ENCODE measurements at regions not wholly inside any gene's neighbourhood (a gene's known extent, or its start where the extent isn't known, plus 50 kb on each side); places are given as distances from the start of the nearest gene placed in this dataset.

DNA sequence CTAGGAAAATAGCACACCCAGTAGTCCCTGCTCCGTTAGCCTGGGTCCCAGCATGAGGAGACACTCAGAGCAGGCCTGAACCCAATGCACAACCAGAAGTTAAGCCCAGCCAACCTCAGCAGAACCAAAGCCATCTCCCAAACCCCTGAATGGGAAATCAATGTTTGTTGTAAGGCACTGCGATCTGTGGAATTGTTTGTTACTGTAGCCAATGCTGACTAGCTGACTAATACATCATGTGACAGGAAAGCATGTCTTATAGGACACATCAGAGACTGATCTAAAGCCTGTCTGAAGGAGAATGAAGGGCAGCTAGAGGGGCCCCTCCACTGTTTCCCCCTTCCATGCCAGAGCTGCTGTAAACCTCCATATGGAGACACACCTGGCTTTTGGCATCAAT is 96.4 kb downstream of the MARCHF4 start:
- 60% methylated on average over 1 of the region's 2 CpGs for WGBS (ENCODE audit: insufficient coverage)
- intact Hi-C loops (cut with micrococcal nuclease) = no loop called here
- Histone ChIP-seq H3K4me3 (ENCODE audit: control extremely low read depth in 1 of 5, extremely low read depth in 1 of 5, insufficient read depth in 1 of 5, low read depth in 2 of 5, low read length in 4 of 5) (no peak overlapping the region), H3K9ac (ENCODE audit: low read length) (no peak overlapping the region), H3K9me3 (ENCODE audit: control extremely low read depth in 1 of 3, control insufficient read depth in 2 of 3, insufficient read depth in 1 of 3, low read length in 2 of 3) (no peaks in the 10 kb centered on the region), H3K79me2 (ENCODE audit: control insufficient read depth, insufficient read depth, low read length) (no peaks in the 10 kb centered on the region), H3K27me3 (replicated peaks in 1 of 4; ENCODE audit: control extremely low read depth in 1 of 4, control insufficient read depth in 3 of 4, insufficient read depth in 4 of 4, low read length in 3 of 4) (peaks cover 0 to 8% (median 0%) of the 10 kb centered on the region in 4 experiments), H2AFZ (ENCODE audit: insufficient read depth, low read depth, low read length, poor library complexity, severe bottlenecking) (no peak overlapping the region), H4K20me1 (ENCODE audit: control insufficient read depth, insufficient read depth, low read length, poor library complexity, severe bottlenecking) (no peaks in the 10 kb centered on the region), H3K4me2 (replicated peaks; ENCODE audit: low read depth, low read length, poor library complexity, severe bottlenecking) (no peak overlapping the region), H3K27ac (ENCODE audit: low read length in 2 of 2) (no peak overlapping the region), H3K4me1 (ENCODE audit: control insufficient read depth in 2 of 2, insufficient read depth in 2 of 2, low read length in 2 of 2) (no peaks in the 10 kb centered on the region), H3K36me3 (replicated peaks in 1 of 2; ENCODE audit: control extremely low read depth in 1 of 2, control insufficient read depth in 1 of 2, extremely low read depth in 1 of 2, insufficient read depth in 2 of 2, low read length in 1 of 2) (no peaks in the 10 kb centered on the region)
- CTCF ChIA-PET = no interaction called here
- Mint-ChIP-seq H3K27me3 (peaks cover 24% of the 10 kb centered on the region), H3K27ac (no peak overlapping the region), H3K4me1 (no peaks in the 10 kb centered on the region), H3K4me3 (no peak overlapping the region), H3K9me3 (ENCODE audit: insufficient read depth) (no peaks in the 10 kb centered on the region)
- POLR2A ChIA-PET = no interaction called here
- TF ChIP-seq EZH2 (IDR thresholded peaks at IDR 0.05; ENCODE audit: borderline replicate concordance, insufficient read depth, low read depth, low read length, poor library complexity, severe bottlenecking) = no peak
- TF ChIP-seq, protein P1, sequence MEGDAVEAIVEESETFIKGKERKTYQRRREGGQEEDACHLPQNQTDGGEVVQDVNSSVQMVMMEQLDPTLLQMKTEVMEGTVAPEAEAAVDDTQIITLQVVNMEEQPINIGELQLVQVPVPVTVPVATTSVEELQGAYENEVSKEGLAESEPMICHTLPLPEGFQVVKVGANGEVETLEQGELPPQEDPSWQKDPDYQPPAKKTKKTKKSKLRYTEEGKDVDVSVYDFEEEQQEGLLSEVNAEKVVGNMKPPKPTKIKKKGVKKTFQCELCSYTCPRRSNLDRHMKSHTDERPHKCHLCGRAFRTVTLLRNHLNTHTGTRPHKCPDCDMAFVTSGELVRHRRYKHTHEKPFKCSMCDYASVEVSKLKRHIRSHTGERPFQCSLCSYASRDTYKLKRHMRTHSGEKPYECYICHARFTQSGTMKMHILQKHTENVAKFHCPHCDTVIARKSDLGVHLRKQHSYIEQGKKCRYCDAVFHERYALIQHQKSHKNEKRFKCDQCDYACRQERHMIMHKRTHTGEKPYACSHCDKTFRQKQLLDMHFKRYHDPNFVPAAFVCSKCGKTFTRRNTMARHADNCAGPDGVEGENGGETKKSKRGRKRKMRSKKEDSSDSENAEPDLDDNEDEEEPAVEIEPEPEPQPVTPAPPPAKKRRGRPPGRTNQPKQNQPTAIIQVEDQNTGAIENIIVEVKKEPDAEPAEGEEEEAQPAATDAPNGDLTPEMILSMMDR (IDR thresholded peaks at IDR 0.05) = no peak
- ATAC-seq (ENCODE audit: low read depth) (no peak), DNase-seq (no peak)

DNA sequence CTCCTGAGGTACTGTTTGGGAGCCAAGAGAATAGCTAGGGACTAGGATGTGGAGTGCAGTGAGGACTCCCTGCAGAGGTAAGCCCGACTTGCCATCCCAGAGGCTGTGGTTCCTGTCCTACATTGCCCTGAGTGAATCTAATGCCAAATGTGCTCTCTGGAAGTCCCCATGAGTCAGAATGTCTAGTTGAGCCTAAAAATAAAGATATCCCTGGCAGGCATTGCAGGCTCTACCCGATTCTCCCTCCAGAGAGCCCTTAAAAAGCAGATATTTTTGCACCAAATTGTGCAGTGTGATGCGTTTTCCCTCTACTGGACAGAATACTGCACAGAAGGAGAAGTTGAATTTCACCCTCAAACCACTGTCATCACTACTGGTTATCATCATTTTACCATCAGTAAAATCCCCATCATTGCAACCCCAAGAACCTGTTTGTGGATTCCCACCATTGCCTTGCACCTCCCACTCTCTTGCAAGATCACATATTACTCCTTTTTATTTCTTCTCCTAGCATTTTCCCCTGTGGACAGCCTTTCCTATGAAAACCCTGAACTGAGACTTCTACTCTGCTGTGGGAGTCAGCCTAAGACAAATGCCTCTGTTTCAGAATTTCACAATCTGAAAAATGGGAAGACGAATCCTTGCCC is 98.0 kb downstream of the MARCHF4 start:
- 65% methylated on average over 3 of the region's 4 CpGs for WGBS (ENCODE audit: insufficient coverage)

More for the DNA sequence above, 98.0 kb downstream of the MARCHF4 start:
- Histone ChIP-seq H3K4me2 (replicated peaks; ENCODE audit: low read depth, low read length, poor library complexity, severe bottlenecking) (no peak overlapping the region), H3K79me2 (ENCODE audit: control insufficient read depth, insufficient read depth, low read length) (no peaks in the 10 kb centered on the region), H3K36me3 (replicated peaks in 1 of 2; ENCODE audit: control extremely low read depth in 1 of 2, control insufficient read depth in 1 of 2, extremely low read depth in 1 of 2, insufficient read depth in 2 of 2, low read length in 1 of 2) (no peaks in the 10 kb centered on the region), H3K4me3 (ENCODE audit: control extremely low read depth in 1 of 5, extremely low read depth in 1 of 5, insufficient read depth in 1 of 5, low read depth in 2 of 5, low read length in 4 of 5) (no peak overlapping the region), H4K20me1 (ENCODE audit: control insufficient read depth, insufficient read depth, low read length, poor library complexity, severe bottlenecking) (no peaks in the 10 kb centered on the region), H3K27me3 (replicated peaks in 1 of 4; ENCODE audit: control extremely low read depth in 1 of 4, control insufficient read depth in 3 of 4, insufficient read depth in 4 of 4, low read length in 3 of 4) (peaks cover 0 to 8% (median 0%) of the 10 kb centered on the region in 4 experiments), H3K9ac (ENCODE audit: low read length) (no peak overlapping the region), H3K9me3 (ENCODE audit: control extremely low read depth in 1 of 3, control insufficient read depth in 2 of 3, insufficient read depth in 1 of 3, low read length in 2 of 3) (no peaks in the 10 kb centered on the region), H3K27ac (ENCODE audit: low read length in 2 of 2) (no peak overlapping the region), H3K4me1 (ENCODE audit: control insufficient read depth in 2 of 2, insufficient read depth in 2 of 2, low read length in 2 of 2) (no peaks in the 10 kb centered on the region), H2AFZ (ENCODE audit: insufficient read depth, low read depth, low read length, poor library complexity, severe bottlenecking) (no peak overlapping the region)
- intact Hi-C loops (cut with micrococcal nuclease) = no loop called here
- peaks cover 28% of the 10 kb centered on the region for H3K27me3 Mint-ChIP-seq
- ATAC-seq (ENCODE audit: low read depth) = no peak
- H3K9me3 Mint-ChIP-seq (ENCODE audit: insufficient read depth) = no peaks in the 10 kb centered on the region
- CTCF ChIA-PET = no interaction called here
- H3K4me1 Mint-ChIP-seq = no peaks in the 10 kb centered on the region
- no peak overlapping the region for H3K27ac Mint-ChIP-seq
- no peak for DNase-seq
- TF ChIP-seq EZH2 (IDR thresholded peaks at IDR 0.05; ENCODE audit: borderline replicate concordance, insufficient read depth, low read depth, low read length, poor library complexity, severe bottlenecking) = no peak
- TF ChIP-seq, protein P1 (IDR thresholded peaks at IDR 0.05) = no peak
- POLR2A ChIA-PET = no interaction called here
- H3K4me3 Mint-ChIP-seq = no peak overlapping the region

Data from B cell (primary cell).